IMR-90 (cell line): ENCODE measurements at regions not wholly inside any gene's neighbourhood (a gene's known extent, or its start where the extent isn't known, plus 50 kb on each side); places are given as distances from the start of the nearest gene placed in this dataset.

ENCODE experiments used
- ATAC-seq: fragments of 200-7000 bp; cut with Tn5 transposase; 2 replicates; pipeline ENCODE4 v1.9.1; 2020; ENCODE audit warnings: low read depth, mild to moderate bottlenecking, moderate library complexity
- BruUV-seq: library from RNA; stranded (reverse); fragments of 400-500 nt; replicated peaks from 2 replicates; lab custom pipeline; 2021; lab: Mats Ljungman, UMichigan
- CTCF ChIA-PET: fragments of 300-600 bp; formaldehyde crosslinking; extraction: SDS; loops from one replicate; lab custom pipeline; 2021; ENCODE audit warnings: antibody characterized with exemption; lab: Yijun Ruan, JAX
- POLR2A ChIA-PET: fragments of 300-600 bp; sonication (Branson Sonifier 250); formaldehyde crosslinking; loops from one replicate; lab custom pipeline; 2022; ENCODE audit warnings: antibody characterized with exemption; ENCODE audit not compliant: unreplicated experiment; lab: Charles Lee
- DNase-seq: peaks from one replicate; pipeline ENCODE4 v3.0.0; 2013
- H2AFZ ChIP-seq: replicated peaks from 2 replicates; pipeline ENCODE3; 2013; ENCODE audit warnings: low read length, mild to moderate bottlenecking; ENCODE audit not compliant: poor library complexity
- H2AK5ac ChIP-seq: 2 replicates; pipeline ENCODE4 v1.6.1; 2013; ENCODE audit warnings: low read depth, low read length, inconsistent platforms
- H2AK9ac ChIP-seq: replicated peaks from 2 replicates; pipeline ENCODE3; 2013; ENCODE audit warnings: mild to moderate bottlenecking, low read depth, low read length, moderate library complexity; ENCODE audit not compliant: poor library complexity
- H2BK120ac ChIP-seq: 2 replicates; pipeline ENCODE4 v1.6.1; 2013; ENCODE audit warnings: low read depth, low read length, inconsistent platforms
- H2BK15ac ChIP-seq: 3 replicates; pipeline ENCODE4 v1.6.1; 2013; ENCODE audit warnings: low read depth, low read length, inconsistent platforms
- H2BK20ac ChIP-seq: 2 replicates; pipeline ENCODE4 v1.6.1; 2013; ENCODE audit warnings: low read depth, mild to moderate bottlenecking, inconsistent platforms, low read length, moderate library complexity
- H2BK5ac ChIP-seq: 2 replicates; pipeline ENCODE4 v1.6.1; 2013; ENCODE audit warnings: mild to moderate bottlenecking, low read depth, low read length, inconsistent platforms; ENCODE audit not compliant: poor library complexity, severe bottlenecking
- H3K14ac ChIP-seq: replicated peaks from 2 replicates; pipeline ENCODE4 v1.6.1; 2013; ENCODE audit warnings: low read depth, low read length, inconsistent platforms
- H3K18ac ChIP-seq: 2 replicates; pipeline ENCODE4 v1.6.1; 2013; ENCODE audit warnings: low read depth, low read length, control low read depth
- H3K23ac ChIP-seq: 2 replicates; pipeline ENCODE4 v1.6.1; 2013; ENCODE audit warnings: low read depth, low read length, inconsistent platforms
- H3K27ac ChIP-seq: 2 replicates; pipeline ENCODE4 v1.5.1; 2013; ENCODE audit warnings: mild to moderate bottlenecking, control low read depth, low read length; ENCODE audit not compliant: insufficient read depth
- H3K27me3 ChIP-seq: 2 replicates; pipeline ENCODE4 v1.6.1; 2013; ENCODE audit warnings: low read length; ENCODE audit not compliant: control insufficient read depth, insufficient read depth
- H3K36me3 ChIP-seq: 2 replicates; pipeline ENCODE4 v1.6.1; 2013; ENCODE audit warnings: low read length, mixed read lengths; ENCODE audit not compliant: control insufficient read depth, insufficient read depth
- H3K4ac ChIP-seq: 2 replicates; pipeline ENCODE4 v1.6.1; 2013; ENCODE audit warnings: low read depth, low read length, inconsistent platforms
- H3K4me1 ChIP-seq: 2 replicates; pipeline ENCODE4 v1.6.1; 2013; ENCODE audit warnings: low read length, mixed read lengths; ENCODE audit not compliant: control insufficient read depth, insufficient read depth
- H3K4me2 ChIP-seq: 2 replicates; pipeline ENCODE4 v1.6.1; 2013; ENCODE audit warnings: low read depth, mild to moderate bottlenecking, control low read depth, low read length, moderate library complexity
- H3K4me3 ChIP-seq: 2 replicates; pipeline ENCODE4 v1.5.1; 2013; ENCODE audit warnings: low read depth, mild to moderate bottlenecking, control low read depth, low read length, moderate library complexity; ENCODE audit not compliant: insufficient read depth
- H3K56ac ChIP-seq: 2 replicates; pipeline ENCODE4 v1.6.1; 2013; ENCODE audit warnings: low read length, inconsistent platforms; ENCODE audit not compliant: insufficient read depth; ENCODE audit errors: extremely low read depth
- H3K79me1 ChIP-seq, 2 experiments: 2 replicates each; pipeline ENCODE4 v1.6.1; 2013; ENCODE audit warnings: low read length in 2 of 2, inconsistent platforms in 1 of 2, low read depth in 1 of 2
- H3K9ac ChIP-seq: 2 replicates; pipeline ENCODE4 v1.6.1; 2013; ENCODE audit warnings: low read depth, low read length, control low read depth
- H3K9me1 ChIP-seq: 2 replicates; pipeline ENCODE4 v1.6.1; 2013; ENCODE audit warnings: low read length, inconsistent platforms; ENCODE audit not compliant: insufficient read depth
- H3K9me3 ChIP-seq: 2 replicates; pipeline ENCODE4 v1.6.1; 2013; ENCODE audit warnings: low read length; ENCODE audit not compliant: control insufficient read depth, insufficient read depth
- H4K20me1 ChIP-seq: 2 replicates; pipeline ENCODE4 v1.6.1; 2013; ENCODE audit warnings: low read length, inconsistent platforms; ENCODE audit not compliant: insufficient read depth
- H4K5ac ChIP-seq: 2 replicates; pipeline ENCODE4 v1.6.1; 2013; ENCODE audit warnings: mild to moderate bottlenecking, low read depth, low read length, control low read depth
- H4K8ac ChIP-seq, 2 experiments: 2 replicates each; pipeline ENCODE4 v1.6.1; 2013; ENCODE audit warnings: low read depth in 2 of 2, low read length in 2 of 2, control low read depth in 1 of 2, inconsistent platforms in 1 of 2
- H4K91ac ChIP-seq: 2 replicates; pipeline ENCODE4 v1.6.1; 2013; ENCODE audit warnings: low read depth, low read length, inconsistent platforms; ENCODE audit not compliant: insufficient read depth
- BHLHE40 ChIP-seq: fragments of 150-350 bp; IDR thresholded peaks from 2 replicates; pipeline ENCODE4 v1.6.1; 2016; ENCODE audit warnings: mild to moderate bottlenecking, low read depth, low read length
- CEBPB ChIP-seq: IDR thresholded peaks from 2 replicates; pipeline ENCODE4 v1.6.1; 2012; ENCODE audit warnings: low read depth, low read length, improper control_type of control experiment
- CHD1 ChIP-seq: IDR thresholded peaks from 2 replicates; pipeline ENCODE4 v1.6.1; 2012; ENCODE audit warnings: low read depth, low read length, improper control_type of control experiment
- CTCF ChIP-seq: conservative IDR thresholded peaks from 2 replicates; pipeline ENCODE4 v1.5.1; 2012; ENCODE audit warnings: mild to moderate bottlenecking, low read depth, low read length, improper control_type of control experiment
- FOS ChIP-seq: fragments of 150-350 bp; IDR thresholded peaks from 2 replicates; pipeline ENCODE4 v1.6.1; 2016; ENCODE audit warnings: low read depth, low read length
- MAFK ChIP-seq: IDR thresholded peaks from 2 replicates; pipeline ENCODE4 v1.6.1; 2012; ENCODE audit warnings: low read depth, low read length, improper control_type of control experiment
- MAZ ChIP-seq: IDR thresholded peaks from 2 replicates; pipeline ENCODE4 v1.6.1; 2012; ENCODE audit warnings: low read depth, mild to moderate bottlenecking, low read length, improper control_type of control experiment, moderate library complexity, borderline replicate concordance
- NFE2L2 ChIP-seq: fragments of 150-350 bp; IDR thresholded peaks from 2 replicates; pipeline ENCODE4 v1.6.1; 2016; ENCODE audit warnings: low read depth, mild to moderate bottlenecking, low read length
- POLR2A ChIP-seq: IDR thresholded peaks from 2 replicates; pipeline ENCODE4 v1.6.1; 2012; ENCODE audit warnings: mild to moderate bottlenecking, low read depth, low read length
- RAD21 ChIP-seq: IDR thresholded peaks from 2 replicates; pipeline ENCODE4 v1.6.1; 2012; ENCODE audit warnings: low read length, improper control_type of control experiment
- RCOR1 ChIP-seq: IDR thresholded peaks from 2 replicates; pipeline ENCODE4 v1.6.1; 2012; ENCODE audit warnings: mild to moderate bottlenecking, low read length, improper control_type of control experiment; ENCODE audit not compliant: insufficient replicate concordance
- RFX5 ChIP-seq: IDR thresholded peaks from 2 replicates; pipeline ENCODE4 v1.8.0; 2012; ENCODE audit warnings: low read depth, mild to moderate bottlenecking, low read length, moderate library complexity
- SMC3 ChIP-seq: fragments of 150-350 bp; IDR thresholded peaks from 2 replicates; pipeline ENCODE4 v1.6.1; 2016; ENCODE audit warnings: low read depth, mild to moderate bottlenecking, antibody characterized with exemption, low read length, moderate library complexity
- WGBS, 2 experiments: methylation state at CpG; one replicate each; pipeline versions ENCODE4 v1.1.5 to v1.1.7; 2013; ENCODE audit warnings: missing lambda C conversion rate in 2 of 2; ENCODE audit not compliant: insufficient read length in 1 of 2; ENCODE audit errors: extremely low coverage in 2 of 2; 5-methylcytosine and 5-hydroxymethylcytosine counted together
- dilution Hi-C: fragments of 300-500 bp; cut with HindIII; formaldehyde crosslinking; loops from one replicate; pipeline ENCODE4 v1.14.3; 2018; ENCODE audit warnings: low sequenced_read_pairs; ENCODE audit not compliant: unreplicated experiment
- in situ Hi-C: fragments of 300-500 bp; cut with MboI; formaldehyde crosslinking; loops from 3 replicates; pipeline ENCODE4 v1.14.3; 2019; ENCODE audit warnings: low sequenced_read_pairs, inconsistent platforms, mixed read lengths
- intact Hi-C: fragments of 100-400 bp; cut with micrococcal nuclease; formaldehyde crosslinking; loops from 2 replicates; pipeline ENCODE4 v1.10.0; 2022
- TF ChIP-seq, protein P1 (sequence below): fragments of 150-350 bp; IDR thresholded peaks from 2 replicates; pipeline ENCODE4 v1.6.1; 2017; ENCODE audit warnings: mild to moderate bottlenecking, antibody characterized with exemption, low read length, low read depth
- TF ChIP-seq, protein P2 (sequence below): fragments of 150-350 bp; IDR thresholded peaks from 2 replicates; pipeline ENCODE4 v1.6.1; 2016; ENCODE audit warnings: low read depth, mild to moderate bottlenecking, low read length, moderate library complexity, borderline replicate concordance

GRCh38 chr2:12514631-12515437, 201.9 kb upstream of the TRIB2 start:
- dilution Hi-C loops = no loop called here
- Histone ChIP-seq H3K27me3 (no peaks in the 10 kb centered on the region), H3K9ac (no peak overlapping the region), H3K23ac (no peak overlapping the region), H3K18ac (no peak overlapping the region), H3K4ac (no peak overlapping the region), H4K91ac (no peak overlapping the region), H3K79me1 (no peaks in the 10 kb centered on the region), H3K27ac (no peak overlapping the region), H4K5ac (no peak overlapping the region), H2AK9ac (no peak overlapping the region), H2BK20ac (no peak overlapping the region), H4K20me1 (no peaks in the 10 kb centered on the region), H3K56ac (no peak overlapping the region), H2BK120ac (no peak overlapping the region), H2BK15ac (no peak overlapping the region), H3K9me3 (no peaks in the 10 kb centered on the region), H4K8ac (no peak overlapping the region), H3K4me2 (no peak overlapping the region), H3K36me3 (no peaks in the 10 kb centered on the region), H3K4me1 (no peaks in the 10 kb centered on the region), H3K4me3 (no peak overlapping the region), H2AK5ac (no peak overlapping the region), H2AFZ (peak overlapping the region; percentile 10), H2BK5ac (no peak overlapping the region), H3K9me1 (no peaks in the 10 kb centered on the region; the same call in 1 of the 2 replicates), H3K14ac (no peak overlapping the region)
- BruUV-seq = no TSS peak
- WGBS, 2 experiments = 69% methylated on average over 3 of the region's 9 CpGs; no CpG with 5 or more reads in 1 of the 2 experiments
- peak; percentile 24 for DNase-seq
- intact Hi-C loops = no loop called here
- CTCF ChIA-PET = interaction anchor here (0.5 kb wide), 1 partner anchor 122 kb away, joined by 3 read pairs; no protein-coding TSS in a partner anchor
- POLR2A ChIA-PET = no interaction called here
- ATAC-seq = peak; percentile 14; the same call in 1 of the 2 replicates
- in situ Hi-C loops = no loop called here
- TF ChIP-seq RCOR1 (no peak), CEBPB (no peak), CHD1 (no peak), RAD21 (no peak), POLR2A (no peak), MAZ (no peak), RFX5 (no peak), CTCF (no peak), FOS (no peak), MAFK (no peak), SMC3 (no peak), NFE2L2 (no peak), BHLHE40 (no peak)
- TF ChIP-seq, protein P1, sequence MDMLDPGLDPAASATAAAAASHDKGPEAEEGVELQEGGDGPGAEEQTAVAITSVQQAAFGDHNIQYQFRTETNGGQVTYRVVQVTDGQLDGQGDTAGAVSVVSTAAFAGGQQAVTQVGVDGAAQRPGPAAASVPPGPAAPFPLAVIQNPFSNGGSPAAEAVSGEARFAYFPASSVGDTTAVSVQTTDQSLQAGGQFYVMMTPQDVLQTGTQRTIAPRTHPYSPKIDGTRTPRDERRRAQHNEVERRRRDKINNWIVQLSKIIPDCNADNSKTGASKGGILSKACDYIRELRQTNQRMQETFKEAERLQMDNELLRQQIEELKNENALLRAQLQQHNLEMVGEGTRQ = no peak
- TF ChIP-seq, protein P2, sequence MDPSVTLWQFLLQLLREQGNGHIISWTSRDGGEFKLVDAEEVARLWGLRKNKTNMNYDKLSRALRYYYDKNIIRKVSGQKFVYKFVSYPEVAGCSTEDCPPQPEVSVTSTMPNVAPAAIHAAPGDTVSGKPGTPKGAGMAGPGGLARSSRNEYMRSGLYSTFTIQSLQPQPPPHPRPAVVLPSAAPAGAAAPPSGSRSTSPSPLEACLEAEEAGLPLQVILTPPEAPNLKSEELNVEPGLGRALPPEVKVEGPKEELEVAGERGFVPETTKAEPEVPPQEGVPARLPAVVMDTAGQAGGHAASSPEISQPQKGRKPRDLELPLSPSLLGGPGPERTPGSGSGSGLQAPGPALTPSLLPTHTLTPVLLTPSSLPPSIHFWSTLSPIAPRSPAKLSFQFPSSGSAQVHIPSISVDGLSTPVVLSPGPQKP = no peak
